ENCODE measurements at regions not wholly inside any gene's neighbourhood (a gene's known extent, or its start where the extent isn't known, plus 50 kb on each side); places are given as distances from the start of the nearest gene placed in this dataset.

DNA sequence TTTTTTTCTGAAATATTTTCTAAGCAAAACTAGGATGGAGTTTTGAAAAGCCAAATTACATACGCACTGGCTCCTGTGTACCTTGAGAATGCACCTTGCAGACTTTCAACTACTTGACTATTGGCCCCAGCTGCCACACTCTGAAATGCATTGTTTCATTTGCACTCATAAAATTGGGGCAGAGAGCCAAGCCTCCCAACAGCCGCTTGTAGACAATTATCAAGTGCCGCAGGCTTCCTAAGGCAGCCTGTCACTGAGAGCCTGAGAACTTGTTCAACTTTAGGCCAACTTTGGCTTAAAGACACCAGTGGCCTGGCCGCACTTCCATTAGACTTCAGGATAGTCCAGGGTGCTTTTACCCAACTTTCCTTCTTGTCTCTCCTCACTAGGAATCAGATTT, 115.7 kb upstream of the STARD13 start:
- TF ChIP-seq, protein P1, sequence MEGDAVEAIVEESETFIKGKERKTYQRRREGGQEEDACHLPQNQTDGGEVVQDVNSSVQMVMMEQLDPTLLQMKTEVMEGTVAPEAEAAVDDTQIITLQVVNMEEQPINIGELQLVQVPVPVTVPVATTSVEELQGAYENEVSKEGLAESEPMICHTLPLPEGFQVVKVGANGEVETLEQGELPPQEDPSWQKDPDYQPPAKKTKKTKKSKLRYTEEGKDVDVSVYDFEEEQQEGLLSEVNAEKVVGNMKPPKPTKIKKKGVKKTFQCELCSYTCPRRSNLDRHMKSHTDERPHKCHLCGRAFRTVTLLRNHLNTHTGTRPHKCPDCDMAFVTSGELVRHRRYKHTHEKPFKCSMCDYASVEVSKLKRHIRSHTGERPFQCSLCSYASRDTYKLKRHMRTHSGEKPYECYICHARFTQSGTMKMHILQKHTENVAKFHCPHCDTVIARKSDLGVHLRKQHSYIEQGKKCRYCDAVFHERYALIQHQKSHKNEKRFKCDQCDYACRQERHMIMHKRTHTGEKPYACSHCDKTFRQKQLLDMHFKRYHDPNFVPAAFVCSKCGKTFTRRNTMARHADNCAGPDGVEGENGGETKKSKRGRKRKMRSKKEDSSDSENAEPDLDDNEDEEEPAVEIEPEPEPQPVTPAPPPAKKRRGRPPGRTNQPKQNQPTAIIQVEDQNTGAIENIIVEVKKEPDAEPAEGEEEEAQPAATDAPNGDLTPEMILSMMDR (IDR thresholded peaks at IDR 0.05; ENCODE audit: low read depth, low read length, missing input control), result no peak
- TF ChIP-seq JUND (IDR thresholded peaks at IDR 0.05) (no peak), EGR1 (IDR thresholded peaks at IDR 0.05; ENCODE audit: low read depth in 2 of 2) (no peak), ZBTB33 (IDR thresholded peaks at IDR 0.05) (no peak), RXRA (IDR thresholded peaks at IDR 0.05) (no peak), TAF1 (conservative IDR thresholded peaks at IDR 0.05) (no peak), REST (IDR thresholded peaks at IDR 0.05) (no peak), ATF3 (IDR thresholded peaks at IDR 0.05) (no peak), RAD21 (IDR thresholded peaks at IDR 0.05) (no peak), GABPA (IDR thresholded peaks at IDR 0.05 in 1 of 2, conservative IDR thresholded peaks at IDR 0.05 in 1 of 2) (no peak), YY1 (IDR thresholded peaks at IDR 0.05) (no peak)
- TF ChIP-seq, protein P2, sequence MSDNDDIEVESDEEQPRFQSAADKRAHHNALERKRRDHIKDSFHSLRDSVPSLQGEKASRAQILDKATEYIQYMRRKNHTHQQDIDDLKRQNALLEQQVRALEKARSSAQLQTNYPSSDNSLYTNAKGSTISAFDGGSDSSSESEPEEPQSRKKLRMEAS (IDR thresholded peaks at IDR 0.05), result no peak
